Loucy (cell line): ENCODE measurements at regions not wholly inside any gene's neighbourhood (a gene's known extent, or its start where the extent isn't known, plus 50 kb on each side); places are given as distances from the start of the nearest gene placed in this dataset.

Source experiments
- H2AFZ ChIP-seq: fragments of 200-600 bp; sonication (generic); 2 replicates; pipeline ENCODE4 v1.6.0; 2016; ENCODE audit warnings: antibody characterized with exemption, mild to moderate bottlenecking, low read length, moderate library complexity
- H3F3A ChIP-seq: fragments of 200-600 bp; 2 replicates; pipeline ENCODE4 v1.6.0; 2016; ENCODE audit warnings: antibody characterized with exemption, low read depth, mild to moderate bottlenecking
- H3K27me3 ChIP-seq: fragments of 200-600 bp; sonication (generic); 2 replicates; pipeline ENCODE4 v1.6.1; 2014; ENCODE audit warnings: low read length, mild to moderate bottlenecking; ENCODE audit not compliant: insufficient read depth, poor library complexity, severe bottlenecking
- H3K36me3 ChIP-seq: fragments of 200-600 bp; sonication (generic); 2 replicates; pipeline ENCODE4 v1.6.1; 2016; ENCODE audit warnings: low read length; ENCODE audit not compliant: insufficient read depth
- H3K4me1 ChIP-seq: fragments of 200-600 bp; sonication (generic); 2 replicates; pipeline ENCODE4 v1.5.1; 2014; ENCODE audit warnings: low read length, mild to moderate bottlenecking; ENCODE audit not compliant: insufficient read depth, poor library complexity, severe bottlenecking
- H3K4me2 ChIP-seq: fragments of 200-600 bp; sonication (generic); 2 replicates; pipeline ENCODE4 v1.6.0; 2014; ENCODE audit warnings: antibody characterized with exemption, low read length, low read depth, mild to moderate bottlenecking; ENCODE audit not compliant: poor library complexity, severe bottlenecking
- H3K4me3 ChIP-seq: fragments of 200-600 bp; sonication (generic); 2 replicates; pipeline ENCODE4 v1.5.1; 2014; ENCODE audit warnings: low read length, mild to moderate bottlenecking, mixed read lengths; ENCODE audit not compliant: poor library complexity, severe bottlenecking
- H3K79me2 ChIP-seq: fragments of 200-600 bp; sonication (generic); 2 replicates; pipeline ENCODE4 v1.6.1; 2014; ENCODE audit warnings: low read length; ENCODE audit not compliant: insufficient read depth
- H3K9ac ChIP-seq: fragments of 200-600 bp; sonication (generic); 2 replicates; pipeline ENCODE4 v1.6.0; 2014; ENCODE audit warnings: mild to moderate bottlenecking, low read depth, low read length, moderate library complexity; ENCODE audit not compliant: poor library complexity, severe bottlenecking
- H3K9me2 ChIP-seq: fragments of 200-600 bp; sonication (generic); replicated peaks from 2 replicates; pipeline ENCODE4 v1.6.1; 2016; ENCODE audit warnings: low read depth, low read length, mixed read lengths
- H3K9me3 ChIP-seq: fragments of 200-600 bp; sonication (generic); 2 replicates; pipeline ENCODE4 v1.6.1; 2014; ENCODE audit warnings: mild to moderate bottlenecking, antibody characterized with exemption, low read length, low read depth; ENCODE audit not compliant: insufficient read depth
- H4K20me1 ChIP-seq: fragments of 200-600 bp; sonication (generic); 2 replicates; pipeline ENCODE4 v1.6.0; 2014; ENCODE audit warnings: antibody characterized with exemption, low read length, mild to moderate bottlenecking; ENCODE audit not compliant: insufficient read depth, poor library complexity, severe bottlenecking
- CTCF ChIP-seq: fragments of 200-600 bp; sonication (generic); conservative IDR thresholded peaks from 2 replicates; pipeline ENCODE4 v1.5.1; 2014; ENCODE audit warnings: mild to moderate bottlenecking, antibody characterized with exemption, low read length
- EZH2phosphoT487 ChIP-seq: fragments of 200-600 bp; IDR thresholded peaks from 2 replicates; pipeline ENCODE4 v1.6.1; 2018; ENCODE audit warnings: antibody characterized with exemption, mild to moderate bottlenecking, moderate library complexity, borderline replicate concordance

- Histone ChIP-seq H3K9me2 (no peaks in the 10 kb centered on the region), H3K9me3 (no peaks in the 10 kb centered on the region), H3K4me2 (no peak overlapping the region), H3F3A (no peaks in the 10 kb centered on the region), H3K27me3 (no peaks in the 10 kb centered on the region), H3K79me2 (no peaks in the 10 kb centered on the region), H3K4me3 (no peak overlapping the region), H3K9ac (no peak overlapping the region), H4K20me1 (no peaks in the 10 kb centered on the region), H2AFZ (no peak overlapping the region), H3K36me3 (no peaks in the 10 kb centered on the region), H3K4me1 (no peaks in the 10 kb centered on the region)
- TF ChIP-seq CTCF = no peak
- TF ChIP-seq EZH2phosphoT487 = no peak
These were observed 290.2 kb upstream of the POU5F2 start for GRCh38 chr5:94031631-94032030.

GRCh38 chr5:94028001-94028400, 286.6 kb upstream of the POU5F2 start:
- Histone ChIP-seq H3K9me3 (no peaks in the 10 kb centered on the region), H3K36me3 (no peaks in the 10 kb centered on the region), H3K9ac (no peak overlapping the region), H3K4me1 (no peaks in the 10 kb centered on the region), H3F3A (no peaks in the 10 kb centered on the region), H3K4me2 (no peak overlapping the region), H3K79me2 (no peaks in the 10 kb centered on the region), H3K27me3 (no peaks in the 10 kb centered on the region), H3K4me3 (no peak overlapping the region), H2AFZ (no peak overlapping the region), H3K9me2 (no peaks in the 10 kb centered on the region), H4K20me1 (no peaks in the 10 kb centered on the region)
- TF ChIP-seq CTCF (no peak), EZH2phosphoT487 (no peak)

GRCh38 chr5:94027145-94027544, 285.7 kb upstream of the POU5F2 start:
- TF ChIP-seq CTCF (no peak), EZH2phosphoT487 (no peak)
- no peak overlapping the region for H3K4me2 ChIP-seq
- H4K20me1 ChIP-seq = no peaks in the 10 kb centered on the region

More at GRCh38 chr5:94027145-94027544, 285.7 kb upstream of the POU5F2 start:
- Histone ChIP-seq H2AFZ (no peak overlapping the region), H3K4me1 (no peaks in the 10 kb centered on the region), H3K9me3 (no peaks in the 10 kb centered on the region), H3F3A (no peaks in the 10 kb centered on the region), H3K36me3 (no peaks in the 10 kb centered on the region), H3K4me3 (no peak overlapping the region), H3K27me3 (no peaks in the 10 kb centered on the region), H3K9me2 (no peaks in the 10 kb centered on the region), H3K79me2 (no peaks in the 10 kb centered on the region), H3K9ac (no peak overlapping the region)
